ENCODE measurements at regions not wholly inside any gene's neighbourhood (a gene's known extent, or its start where the extent isn't known, plus 50 kb on each side); places are given as distances from the start of the nearest gene placed in this dataset.

DNA sequence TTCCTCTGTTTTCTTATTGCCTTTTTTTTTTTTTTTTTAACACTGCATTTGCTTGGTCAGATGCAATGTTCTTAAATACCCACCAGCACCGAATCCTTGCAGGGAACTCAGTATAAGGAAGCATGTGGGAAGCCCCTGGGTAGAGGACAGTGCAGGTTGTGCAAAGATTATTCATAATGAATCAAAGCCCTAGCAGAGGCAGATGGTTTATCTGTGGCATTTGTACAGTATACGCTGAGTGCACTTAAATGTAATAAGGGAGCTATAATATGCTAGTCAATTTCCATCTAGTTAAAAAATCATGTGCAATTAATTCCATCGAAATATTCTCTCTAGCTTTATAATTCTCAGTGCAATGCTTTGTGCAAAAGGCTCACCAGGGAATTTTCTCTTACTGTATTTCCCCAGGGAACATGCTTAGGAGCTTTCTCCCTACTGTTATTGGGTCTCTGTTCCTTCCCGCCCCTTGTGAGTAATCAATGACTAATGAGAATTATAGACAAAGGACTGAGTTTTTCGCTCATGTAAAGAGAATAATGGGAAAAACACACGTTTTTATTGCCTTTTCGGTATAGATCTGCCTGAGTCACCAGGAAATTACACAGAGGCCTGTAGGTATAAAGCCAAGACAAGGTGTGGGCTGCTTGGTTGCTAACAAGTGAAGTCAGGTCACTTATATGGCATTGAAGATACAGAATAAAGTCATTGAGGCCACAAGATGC lies 1214.3 kb upstream of the TMEM132C start:
- H4K20me1 ChIP-seq (ENCODE audit: insufficient read depth, low read length), result no peaks in the 10 kb centered on the region
- peak overlapping the region; percentile 22 for H3K4me2 ChIP-seq (ENCODE audit: insufficient read depth, low read length)
- H3K27ac ChIP-seq (ENCODE audit: low read depth, low read length), result peak overlapping the region; percentile 52
- H3K9me3 ChIP-seq (ENCODE audit: low read depth, low read length), result no peaks in the 10 kb centered on the region
- no peaks in the 10 kb centered on the region for H3K79me2 ChIP-seq (ENCODE audit: insufficient read depth, low read length)
- H3K4me1 ChIP-seq (ENCODE audit: insufficient read depth, low read length), result peaks cover 25% of the 10 kb centered on the region
- H3K27me3 ChIP-seq (ENCODE audit: insufficient read depth, low read length), result no peaks in the 10 kb centered on the region
- TF ChIP-seq, protein P1, sequence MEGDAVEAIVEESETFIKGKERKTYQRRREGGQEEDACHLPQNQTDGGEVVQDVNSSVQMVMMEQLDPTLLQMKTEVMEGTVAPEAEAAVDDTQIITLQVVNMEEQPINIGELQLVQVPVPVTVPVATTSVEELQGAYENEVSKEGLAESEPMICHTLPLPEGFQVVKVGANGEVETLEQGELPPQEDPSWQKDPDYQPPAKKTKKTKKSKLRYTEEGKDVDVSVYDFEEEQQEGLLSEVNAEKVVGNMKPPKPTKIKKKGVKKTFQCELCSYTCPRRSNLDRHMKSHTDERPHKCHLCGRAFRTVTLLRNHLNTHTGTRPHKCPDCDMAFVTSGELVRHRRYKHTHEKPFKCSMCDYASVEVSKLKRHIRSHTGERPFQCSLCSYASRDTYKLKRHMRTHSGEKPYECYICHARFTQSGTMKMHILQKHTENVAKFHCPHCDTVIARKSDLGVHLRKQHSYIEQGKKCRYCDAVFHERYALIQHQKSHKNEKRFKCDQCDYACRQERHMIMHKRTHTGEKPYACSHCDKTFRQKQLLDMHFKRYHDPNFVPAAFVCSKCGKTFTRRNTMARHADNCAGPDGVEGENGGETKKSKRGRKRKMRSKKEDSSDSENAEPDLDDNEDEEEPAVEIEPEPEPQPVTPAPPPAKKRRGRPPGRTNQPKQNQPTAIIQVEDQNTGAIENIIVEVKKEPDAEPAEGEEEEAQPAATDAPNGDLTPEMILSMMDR (IDR thresholded peaks at IDR 0.05; ENCODE audit: extremely low read depth, low read depth, low read length), result no peak
- peak; percentile 86 for DNase-seq (ENCODE audit: insufficient read length, low spot score, missing footprints)
- no peak overlapping the region for H3K4me3 ChIP-seq (ENCODE audit: insufficient read depth, low read length)
- H2AFZ ChIP-seq (ENCODE audit: low read length), result no peak overlapping the region
- H3K36me3 ChIP-seq (ENCODE audit: insufficient read depth, low read length), result no peaks in the 10 kb centered on the region

DNA sequence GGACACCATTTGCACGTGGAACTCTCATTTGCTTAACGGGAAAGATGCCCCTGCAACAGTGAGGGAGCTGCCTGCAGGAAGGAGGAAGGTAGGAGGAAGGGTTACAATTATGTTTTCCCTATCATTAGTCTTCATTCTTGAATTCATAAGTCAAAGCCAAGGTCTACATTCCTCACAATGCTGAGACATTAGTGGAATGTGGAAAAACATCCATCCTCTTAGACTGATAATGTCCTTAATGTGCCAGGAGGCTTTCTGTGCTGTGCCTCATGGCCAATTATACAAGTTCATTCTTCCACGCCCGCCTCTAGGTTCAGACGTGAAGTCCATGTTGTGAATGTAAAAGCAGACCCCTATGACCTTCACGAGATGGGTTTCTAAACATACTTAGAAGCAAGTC lies 1212.4 kb upstream of the TMEM132C start:
- H3K27me3 ChIP-seq (ENCODE audit: insufficient read depth, low read length), result no peaks in the 10 kb centered on the region
- H3K4me3 ChIP-seq (ENCODE audit: insufficient read depth, low read length), result no peak overlapping the region
- peaks cover 25% of the 10 kb centered on the region for H3K4me1 ChIP-seq (ENCODE audit: insufficient read depth, low read length)
- peak; percentile 45 for DNase-seq (ENCODE audit: insufficient read length, low spot score, missing footprints)
- H3K4me2 ChIP-seq (ENCODE audit: insufficient read depth, low read length), result peak overlapping the region; percentile 29
- no peaks in the 10 kb centered on the region for H3K79me2 ChIP-seq (ENCODE audit: insufficient read depth, low read length)
- peak overlapping the region; percentile 18 for H2AFZ ChIP-seq (ENCODE audit: low read length)
- TF ChIP-seq, protein P1 (IDR thresholded peaks at IDR 0.05; ENCODE audit: extremely low read depth, low read depth, low read length), result no peak
- H3K27ac ChIP-seq (ENCODE audit: low read depth, low read length), result no peak overlapping the region
- H4K20me1 ChIP-seq (ENCODE audit: insufficient read depth, low read length), result no peaks in the 10 kb centered on the region
- no peaks in the 10 kb centered on the region for H3K36me3 ChIP-seq (ENCODE audit: insufficient read depth, low read length)
- no peaks in the 10 kb centered on the region for H3K9me3 ChIP-seq (ENCODE audit: low read depth, low read length)

DNA sequence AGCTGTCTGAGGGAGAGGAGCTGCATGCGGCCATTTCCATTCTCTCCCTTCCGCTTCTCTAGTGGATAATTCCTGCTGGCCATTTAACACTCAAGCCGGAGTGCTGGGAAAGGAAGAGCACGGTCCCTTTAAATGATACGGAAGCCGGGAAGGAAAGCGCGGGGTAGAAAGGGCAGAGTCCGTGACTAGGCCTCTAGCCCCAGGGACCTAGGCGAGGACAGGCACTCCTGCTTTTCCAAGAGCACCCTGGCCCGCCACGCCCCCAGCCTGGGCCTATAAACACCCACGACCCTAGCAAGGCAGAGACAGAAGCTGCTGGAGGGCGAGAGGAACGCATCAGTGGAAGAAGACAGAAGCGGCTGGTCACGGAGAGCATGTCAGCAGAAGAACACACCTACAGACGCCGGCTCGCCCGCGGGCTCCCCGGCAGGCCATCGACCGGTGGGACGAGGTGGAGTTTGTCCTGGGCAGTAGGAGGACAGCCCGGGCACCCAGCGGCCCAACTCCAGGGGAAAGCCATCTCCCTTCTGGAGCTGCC lies 1206.6 kb upstream of the TMEM132C start:
- no peaks in the 10 kb centered on the region for H3K79me2 ChIP-seq (ENCODE audit: insufficient read depth, low read length)
- H3K36me3 ChIP-seq (ENCODE audit: insufficient read depth, low read length), result no peaks in the 10 kb centered on the region
- TF ChIP-seq, protein P1 (IDR thresholded peaks at IDR 0.05; ENCODE audit: extremely low read depth, low read depth, low read length), result no peak
- H3K27ac ChIP-seq (ENCODE audit: low read depth, low read length), result no peak overlapping the region
- H3K27me3 ChIP-seq (ENCODE audit: insufficient read depth, low read length), result no peaks in the 10 kb centered on the region
- H3K4me2 ChIP-seq (ENCODE audit: insufficient read depth, low read length), result no peak overlapping the region
- H2AFZ ChIP-seq (ENCODE audit: low read length), result no peak overlapping the region
- no peaks in the 10 kb centered on the region for H3K4me1 ChIP-seq (ENCODE audit: insufficient read depth, low read length)
- H3K9me3 ChIP-seq (ENCODE audit: low read depth, low read length), result no peaks in the 10 kb centered on the region
- H3K4me3 ChIP-seq (ENCODE audit: insufficient read depth, low read length), result no peak overlapping the region
- H4K20me1 ChIP-seq (ENCODE audit: insufficient read depth, low read length), result no peaks in the 10 kb centered on the region
- DNase-seq (ENCODE audit: insufficient read length, low spot score, missing footprints), result peak; percentile 15

DNA sequence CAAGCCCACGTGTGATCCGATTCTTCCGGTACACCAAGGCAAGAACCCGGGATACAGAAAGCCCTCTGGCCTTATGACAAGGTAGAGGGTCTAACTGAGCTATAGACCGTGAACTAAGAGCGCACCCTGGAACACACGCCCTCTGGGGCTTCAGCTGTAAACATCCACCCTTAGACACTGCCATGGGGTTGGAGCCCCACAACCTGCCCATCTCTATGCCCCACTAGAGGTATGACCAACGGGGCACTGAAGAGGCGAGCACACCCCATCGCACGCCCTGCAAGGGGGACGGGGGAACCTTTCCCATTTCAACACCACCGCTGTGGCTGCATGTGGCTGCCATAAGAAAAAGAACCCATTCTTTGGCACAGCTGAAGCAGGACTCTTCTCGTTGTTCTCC lies 1206.0 kb upstream of the TMEM132C start:
- no peak overlapping the region for H3K4me2 ChIP-seq (ENCODE audit: insufficient read depth, low read length)

More for the DNA sequence above, 1206.0 kb upstream of the TMEM132C start:
- H4K20me1 ChIP-seq (ENCODE audit: insufficient read depth, low read length), result no peaks in the 10 kb centered on the region
- no peak overlapping the region for H3K27ac ChIP-seq (ENCODE audit: low read depth, low read length)
- no peaks in the 10 kb centered on the region for H3K36me3 ChIP-seq (ENCODE audit: insufficient read depth, low read length)
- H3K4me1 ChIP-seq (ENCODE audit: insufficient read depth, low read length), result no peaks in the 10 kb centered on the region
- H3K4me3 ChIP-seq (ENCODE audit: insufficient read depth, low read length), result no peak overlapping the region
- no peak for DNase-seq (ENCODE audit: insufficient read length, low spot score, missing footprints)
- H3K27me3 ChIP-seq (ENCODE audit: insufficient read depth, low read length), result no peaks in the 10 kb centered on the region
- TF ChIP-seq, protein P1 (IDR thresholded peaks at IDR 0.05; ENCODE audit: extremely low read depth, low read depth, low read length), result no peak
- H3K9me3 ChIP-seq (ENCODE audit: low read depth, low read length), result no peaks in the 10 kb centered on the region
- no peak overlapping the region for H2AFZ ChIP-seq (ENCODE audit: low read length)
- no peaks in the 10 kb centered on the region for H3K79me2 ChIP-seq (ENCODE audit: insufficient read depth, low read length)
